NCI-H2107 (cell line): ENCODE measurements at regions not wholly inside any gene's neighbourhood (a gene's known extent, or its start where the extent isn't known, plus 50 kb on each side); places are given as distances from the start of the nearest gene placed in this dataset.

Experiments used
- DNase-seq: peaks from one replicate; lab custom pipeline; 2025; lab: John Stamatoyannopoulos, UW

DNA sequence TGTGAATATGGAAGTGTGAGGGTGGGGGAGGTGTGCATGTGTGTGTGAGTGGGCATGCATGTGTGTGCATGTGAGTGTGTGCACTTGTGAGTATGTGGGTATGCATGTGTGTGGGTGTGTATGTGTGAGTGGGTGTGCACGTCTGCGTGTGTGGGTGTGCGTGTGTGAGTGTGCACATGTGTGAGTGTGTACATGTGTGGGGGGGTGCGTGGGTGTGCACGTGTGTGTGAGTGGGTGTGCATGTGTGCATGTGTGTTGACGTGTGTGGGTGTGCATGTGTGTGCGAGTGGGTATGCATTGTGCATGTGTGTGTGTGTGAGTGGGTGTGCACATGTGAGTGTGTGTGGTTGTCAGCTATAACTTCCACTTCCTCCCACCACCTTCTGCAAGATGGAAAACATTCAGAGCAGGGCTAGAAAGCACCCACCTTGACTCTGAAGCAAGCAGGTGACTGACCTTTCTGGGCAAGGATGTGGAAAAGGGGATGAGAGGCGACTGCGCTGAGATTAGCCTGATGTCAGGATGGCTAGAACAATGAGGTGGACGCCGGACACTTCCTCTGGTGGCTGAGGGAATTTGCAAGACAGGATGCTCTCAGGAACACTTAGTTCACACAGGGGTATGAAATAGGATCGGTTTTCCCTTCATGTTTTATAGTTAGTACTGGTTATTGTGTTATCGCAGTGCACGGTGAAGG, 103.6 kb downstream of the ACKR3 start:
- DNase-seq, result no peak

DNA sequence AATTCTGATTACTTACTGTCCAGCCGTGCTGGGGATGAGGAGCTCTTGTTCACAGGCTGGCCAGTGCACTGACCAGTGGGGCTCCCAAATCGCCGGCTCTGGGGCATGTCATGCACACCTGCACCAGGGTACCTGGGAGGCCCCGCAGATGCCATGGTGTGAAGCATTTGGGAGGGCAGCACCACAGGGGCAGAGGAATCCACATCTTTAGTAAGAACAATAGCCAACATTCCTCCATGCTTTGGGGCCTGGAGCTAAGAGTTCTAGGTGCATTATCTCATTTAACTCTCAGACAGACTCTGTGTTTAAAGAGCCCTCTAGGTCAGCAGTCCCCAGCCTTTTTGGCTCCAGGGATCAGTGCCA, 104.2 kb downstream of the ACKR3 start:
- no peak for DNase-seq

DNA sequence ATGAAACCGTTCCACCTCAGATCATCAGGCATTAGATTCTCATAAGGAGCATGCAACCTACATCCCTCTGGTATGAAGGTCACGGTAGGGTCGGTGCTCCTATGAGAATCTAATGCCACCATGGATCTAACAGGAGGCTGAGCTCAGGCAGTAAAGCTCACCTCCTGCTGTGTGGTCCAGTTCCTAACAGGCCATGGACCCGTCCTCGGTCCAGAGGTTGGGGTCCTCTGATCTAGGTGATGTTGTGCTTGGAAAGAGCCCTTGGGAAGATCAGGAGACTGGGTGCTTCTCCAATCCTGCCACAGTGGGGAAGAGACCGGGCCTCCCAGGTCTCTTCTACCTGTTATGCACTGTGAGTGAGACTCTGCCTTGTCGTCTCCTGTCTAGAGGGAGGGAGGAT, 104.6 kb downstream of the ACKR3 start:
- DNase-seq, result no peak

DNA sequence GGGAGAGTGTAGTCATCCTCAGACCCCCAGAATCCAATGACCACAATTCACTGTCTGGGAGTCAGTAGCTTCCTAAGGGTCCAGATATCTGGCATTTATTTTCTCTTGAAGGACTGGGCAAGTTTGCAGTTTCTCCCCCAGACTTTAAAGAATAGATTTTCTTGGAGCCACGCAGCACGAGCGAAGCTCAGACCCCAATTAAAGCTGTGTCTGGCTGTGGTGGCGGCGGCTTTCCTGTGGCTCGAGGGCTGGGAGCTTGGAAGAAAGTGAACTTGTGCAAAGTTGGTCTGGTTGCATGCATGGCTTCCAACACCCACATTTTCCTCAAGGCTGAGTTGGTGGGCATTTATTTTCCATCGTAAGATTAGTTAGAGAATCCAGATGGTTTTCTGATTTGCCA, 105.0 kb downstream of the ACKR3 start:
- no peak for DNase-seq

DNA sequence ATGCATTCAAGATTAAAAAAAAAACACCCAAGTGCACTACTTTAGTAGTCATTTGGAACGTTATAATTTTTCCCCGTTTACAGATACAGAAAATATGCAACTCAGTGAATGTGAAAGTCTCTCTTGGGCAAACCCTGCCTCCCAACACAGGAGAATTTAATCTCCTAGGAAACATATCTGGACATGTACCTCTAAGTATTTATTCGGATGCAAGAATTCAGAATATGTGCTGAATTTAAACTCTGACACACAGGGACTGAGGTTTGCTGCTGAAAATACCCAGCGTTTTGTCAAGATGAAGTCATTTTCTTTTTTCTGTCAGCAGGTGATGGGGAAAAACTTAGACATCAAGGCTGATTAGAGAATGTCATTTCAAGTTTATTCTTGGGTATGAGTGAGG, 105.4 kb downstream of the ACKR3 start:
- no peak for DNase-seq

DNA sequence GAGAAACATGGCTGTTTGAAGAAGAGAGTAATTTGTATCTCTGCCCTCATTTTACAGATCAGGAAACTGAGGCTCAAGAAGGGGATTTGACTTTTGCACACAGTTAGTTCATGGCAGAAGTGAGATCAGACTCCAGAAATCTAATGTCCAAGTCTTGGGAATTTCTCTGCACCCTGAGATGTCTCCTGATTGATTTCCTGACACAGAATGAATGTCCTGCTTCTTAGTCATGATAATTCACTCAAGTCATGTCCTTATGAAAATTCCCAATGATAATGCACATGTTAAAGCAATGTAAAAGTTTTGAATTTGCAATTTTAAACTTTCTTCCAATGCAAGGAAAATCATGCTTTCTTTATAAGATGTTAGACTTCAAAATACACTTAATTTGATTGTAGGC, 105.9 kb downstream of the ACKR3 start:
- DNase-seq, result no peak

DNA sequence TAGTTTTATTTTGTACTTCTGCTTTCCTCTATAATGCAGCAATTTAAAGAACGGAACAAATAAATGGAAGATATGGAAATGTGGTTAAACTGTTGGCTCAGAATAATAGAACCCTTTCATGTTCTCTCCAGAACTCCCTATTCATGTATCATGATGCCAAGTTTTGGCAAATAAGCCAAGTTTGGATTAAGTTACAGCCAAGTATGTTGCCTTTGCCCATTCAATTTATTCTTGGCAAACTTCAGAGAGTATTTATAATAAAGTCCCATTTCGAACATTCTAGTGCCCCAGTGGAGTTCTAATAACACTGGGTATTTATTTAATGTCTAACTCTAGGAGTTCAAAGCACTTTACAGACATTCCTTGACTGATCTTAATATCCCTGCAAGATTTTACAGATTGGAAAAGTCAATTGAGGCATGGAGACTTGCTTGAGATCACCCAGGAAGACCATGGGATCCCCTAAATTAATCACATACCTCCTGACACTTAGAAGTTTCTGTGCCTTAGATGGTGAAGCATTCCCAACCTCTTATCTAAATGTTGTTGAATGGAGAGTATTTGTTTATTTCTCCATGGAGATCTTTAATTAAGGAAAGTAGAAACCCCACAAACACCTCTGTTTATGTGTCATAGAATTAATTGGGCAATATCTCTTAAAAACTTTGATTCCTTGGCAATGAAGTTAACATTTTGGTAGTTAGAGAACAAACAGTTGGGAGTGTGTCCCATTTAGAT, 106.7 kb downstream of the ACKR3 start:
- DNase-seq, result no peak

DNA sequence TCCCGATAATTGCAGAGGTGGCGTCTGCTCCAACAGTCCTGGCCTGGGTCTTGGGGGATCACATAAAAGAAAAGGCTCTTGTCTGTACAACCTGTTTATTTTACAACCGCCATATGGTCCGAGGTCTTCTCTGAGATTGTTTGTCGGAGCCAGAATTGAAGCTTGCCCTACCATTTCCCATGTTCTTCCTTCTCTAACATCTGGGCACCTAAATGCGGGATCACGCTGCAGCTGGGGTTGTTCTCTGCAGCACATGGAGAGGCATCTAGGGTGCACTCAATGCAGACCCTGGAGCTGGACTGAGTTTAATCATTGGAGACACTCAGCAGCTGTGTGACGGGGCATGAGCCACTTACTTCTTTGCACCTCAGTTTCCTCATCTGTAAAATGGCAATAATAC, 107.7 kb downstream of the ACKR3 start:
- DNase-seq, result no peak

DNA sequence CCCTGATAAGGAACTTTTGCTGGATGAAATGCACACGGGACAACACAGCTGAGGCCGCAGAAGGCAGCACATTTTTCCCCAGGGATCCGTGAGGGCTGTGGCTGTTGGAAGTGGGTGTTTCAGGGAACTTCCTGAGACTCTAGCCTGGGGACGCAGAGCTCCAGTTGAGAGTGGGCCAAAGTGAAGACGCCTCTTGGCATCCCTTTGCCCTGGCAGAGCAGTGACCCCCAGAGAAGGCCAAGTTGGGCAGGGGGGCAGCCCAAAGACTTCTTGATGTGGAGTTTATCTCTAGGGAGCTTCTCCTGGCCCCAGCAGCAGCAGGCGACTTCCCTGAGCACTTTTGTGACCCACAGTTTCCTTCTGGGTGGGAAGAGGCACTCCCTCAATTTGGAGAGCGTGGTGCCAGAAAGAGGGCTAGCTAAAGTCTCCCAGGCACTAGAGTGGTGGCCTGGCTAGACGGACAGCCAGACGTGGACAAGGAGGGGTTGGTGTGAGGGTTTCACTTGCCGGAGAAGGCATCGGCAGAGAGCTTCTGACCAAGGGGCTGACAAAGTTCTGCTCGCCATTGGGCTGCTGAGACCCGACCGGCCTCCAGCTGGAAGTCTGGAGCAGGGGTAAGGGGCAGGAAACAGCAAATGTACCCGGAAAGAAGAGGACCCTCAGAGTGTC, 108.8 kb downstream of the ACKR3 start:
- DNase-seq, result no peak

DNA sequence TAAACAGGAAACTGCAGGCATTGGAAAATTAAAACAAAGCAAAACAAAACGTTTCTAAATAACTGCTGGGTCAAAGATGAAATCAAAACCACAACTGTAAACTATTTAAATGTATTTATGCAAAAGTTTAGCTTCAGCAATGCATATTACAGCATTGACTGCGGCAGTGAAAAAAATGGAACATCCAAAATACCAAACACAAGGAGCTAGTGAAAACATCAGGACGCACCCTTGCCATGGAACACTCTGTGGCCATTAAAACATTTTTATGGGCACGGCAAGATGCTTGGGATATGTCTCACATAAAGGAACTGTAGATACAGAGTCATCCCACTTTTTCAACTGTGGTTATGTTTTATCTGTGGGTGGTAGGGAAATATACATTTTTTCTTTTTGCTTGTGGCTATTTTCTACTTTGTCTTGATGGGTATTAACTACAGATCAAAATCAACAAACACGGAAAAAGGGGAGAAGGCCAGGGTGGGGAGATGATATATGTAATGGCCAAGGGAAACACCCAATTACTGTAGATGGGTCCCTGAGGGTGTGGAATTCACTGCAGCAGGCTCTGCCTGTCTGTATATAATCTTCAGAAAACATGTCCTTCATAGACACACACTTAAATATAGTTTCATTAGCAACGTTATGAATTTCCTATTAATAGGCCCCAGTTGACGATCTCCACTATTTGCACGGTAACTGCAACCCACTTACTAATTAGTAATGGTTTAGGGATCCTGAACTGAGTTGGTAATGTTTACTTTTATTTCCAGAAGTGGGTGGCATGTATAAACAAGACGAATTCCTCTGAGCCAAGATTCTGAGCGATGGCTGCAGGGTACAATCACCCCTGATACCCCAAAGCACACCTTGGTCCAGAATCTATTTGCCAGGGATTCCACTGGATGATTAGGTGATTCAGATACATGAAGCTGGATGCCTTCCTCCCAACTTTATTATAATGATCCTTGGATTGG, 110.5 kb downstream of the ACKR3 start:
- DNase-seq, result no peak

DNA sequence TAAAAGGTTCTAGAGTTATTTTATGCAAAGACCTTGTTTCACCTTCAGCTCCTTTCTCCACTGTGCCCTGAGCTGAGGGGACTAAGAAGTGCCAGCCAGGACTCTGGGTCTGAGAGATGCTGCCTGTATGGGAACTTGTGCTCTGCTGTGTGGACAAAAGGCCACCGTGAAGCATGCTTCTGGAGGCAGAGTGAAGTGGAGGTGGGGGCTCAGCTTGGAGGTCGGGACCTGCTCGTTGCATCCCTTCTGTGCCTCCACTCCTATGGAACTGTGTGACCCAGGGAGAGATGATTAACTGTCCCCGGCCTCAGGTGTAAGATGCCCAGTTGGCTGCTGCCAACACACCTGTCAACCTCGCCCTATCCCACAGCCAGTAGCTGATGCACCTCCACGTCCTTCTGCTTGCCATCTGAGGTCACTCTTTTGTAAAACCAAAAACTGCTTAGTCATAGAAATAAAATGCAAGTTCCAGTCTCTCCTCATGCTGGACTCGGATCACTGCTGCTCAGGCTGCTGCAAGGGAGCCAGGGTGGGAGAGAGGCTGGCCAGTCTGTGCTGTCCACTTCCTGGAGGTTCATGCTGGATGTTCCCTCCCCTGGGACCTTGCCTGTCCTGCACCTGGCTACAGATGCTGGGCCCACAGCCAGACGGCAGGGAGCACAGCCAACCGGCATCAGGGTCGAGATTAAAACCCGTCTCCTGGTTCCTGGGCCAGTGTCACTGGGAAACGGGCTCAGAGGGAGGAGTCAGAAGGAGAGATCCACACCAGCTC, 113.2 kb downstream of the ACKR3 start:
- DNase-seq, result no peak

DNA sequence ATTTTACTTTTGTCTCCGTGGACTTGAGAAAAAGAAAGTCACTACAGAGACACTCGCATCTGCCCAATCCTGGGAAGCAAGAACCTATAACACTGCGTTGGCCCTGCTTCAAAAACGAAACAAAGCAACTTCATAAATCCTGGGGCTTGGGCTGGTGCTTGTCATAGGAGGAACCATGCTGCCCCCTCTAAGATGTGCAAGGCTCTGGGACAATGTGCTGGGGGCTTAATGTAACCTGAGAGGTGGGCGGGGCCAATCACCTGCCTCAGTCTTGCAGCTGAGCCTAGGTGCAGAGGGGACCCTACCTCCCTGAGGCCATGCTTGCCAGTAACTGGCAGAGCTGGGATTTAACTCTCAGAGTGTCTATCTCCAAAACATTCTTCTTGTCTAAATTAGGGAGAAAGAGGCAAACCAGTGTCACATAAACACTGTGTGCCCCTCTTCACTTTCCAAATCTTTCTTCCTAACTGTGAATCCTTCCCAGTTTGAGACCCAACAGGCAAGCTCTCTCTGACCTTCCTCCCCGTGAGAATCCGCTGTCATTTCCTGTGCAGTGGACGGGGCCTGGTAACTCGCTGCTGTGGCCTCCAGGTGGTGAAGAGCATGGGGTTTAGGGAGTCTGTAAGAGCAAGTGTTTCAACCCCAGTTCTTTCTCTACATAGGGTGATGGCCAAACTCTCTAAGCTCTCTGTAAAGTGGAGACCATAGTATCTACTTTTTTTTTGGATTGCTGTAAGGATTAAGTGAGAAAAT, 115.1 kb downstream of the ACKR3 start:
- DNase-seq, result no peak

DNA sequence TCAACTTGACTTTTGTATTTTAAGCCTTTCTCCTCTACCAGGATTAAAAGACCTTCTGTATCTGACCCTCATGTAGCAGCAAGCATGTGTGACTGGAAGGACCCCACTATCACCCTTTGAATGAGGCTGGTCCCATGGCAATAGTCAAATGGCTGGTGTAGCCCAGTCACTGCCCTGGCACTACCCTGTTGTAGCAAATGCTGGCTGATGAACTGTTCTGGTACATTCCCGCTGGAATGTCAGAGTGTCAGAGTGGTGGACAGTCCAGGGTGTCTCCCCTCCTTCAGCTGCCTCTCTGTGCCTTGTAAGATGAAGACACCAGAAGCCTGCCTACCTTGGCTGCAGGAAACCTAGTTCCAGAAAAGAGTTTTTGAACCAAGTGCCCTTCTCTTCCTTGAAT, 115.7 kb downstream of the ACKR3 start:
- DNase-seq, result no peak

DNA sequence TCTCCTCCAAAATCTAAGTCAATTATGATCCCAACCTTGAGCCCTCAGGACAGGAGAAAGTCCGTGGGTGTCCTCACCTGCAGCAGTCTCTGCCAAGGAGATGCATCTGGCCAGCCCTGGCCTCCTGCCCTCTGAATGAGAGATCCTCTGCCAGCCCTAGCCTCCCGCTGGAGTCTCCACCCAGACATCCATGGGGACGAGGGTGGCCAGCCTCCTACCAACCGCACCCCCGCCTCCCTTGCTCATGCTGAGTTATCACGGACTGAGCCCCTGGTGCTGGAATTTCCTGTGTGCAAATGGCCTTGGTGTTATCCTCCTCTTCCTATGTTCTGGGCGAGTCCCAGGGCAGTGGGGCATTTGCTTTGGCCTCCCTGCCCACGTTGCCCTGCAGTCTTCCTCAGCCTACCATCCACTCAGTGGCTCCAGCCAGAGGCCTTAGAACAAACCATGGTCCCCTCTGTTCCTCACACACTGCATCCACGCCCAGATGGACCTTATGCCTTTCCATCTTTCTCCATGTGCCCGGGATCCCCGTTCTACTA, 116.4 kb downstream of the ACKR3 start:
- no peak for DNase-seq

DNA sequence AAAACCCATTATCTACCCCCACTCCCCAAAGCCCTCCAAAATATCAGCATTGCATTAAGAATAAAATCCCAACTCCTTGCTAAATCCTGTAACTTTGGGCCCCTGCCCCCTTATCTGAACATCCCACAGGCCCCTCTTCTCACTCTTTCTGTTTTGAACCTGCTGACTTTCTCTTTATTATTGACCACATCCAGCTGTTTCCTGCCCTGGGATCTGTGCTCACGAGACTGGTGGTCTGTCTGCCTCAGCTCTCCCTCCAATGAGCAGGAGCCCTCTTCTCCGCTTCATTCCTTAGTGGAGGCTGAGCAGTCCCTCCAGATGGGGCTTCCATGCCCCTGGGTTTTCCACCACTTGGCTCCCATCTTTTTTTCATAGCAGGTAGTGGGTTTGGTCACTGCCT, 116.9 kb downstream of the ACKR3 start:
- no peak for DNase-seq

DNA sequence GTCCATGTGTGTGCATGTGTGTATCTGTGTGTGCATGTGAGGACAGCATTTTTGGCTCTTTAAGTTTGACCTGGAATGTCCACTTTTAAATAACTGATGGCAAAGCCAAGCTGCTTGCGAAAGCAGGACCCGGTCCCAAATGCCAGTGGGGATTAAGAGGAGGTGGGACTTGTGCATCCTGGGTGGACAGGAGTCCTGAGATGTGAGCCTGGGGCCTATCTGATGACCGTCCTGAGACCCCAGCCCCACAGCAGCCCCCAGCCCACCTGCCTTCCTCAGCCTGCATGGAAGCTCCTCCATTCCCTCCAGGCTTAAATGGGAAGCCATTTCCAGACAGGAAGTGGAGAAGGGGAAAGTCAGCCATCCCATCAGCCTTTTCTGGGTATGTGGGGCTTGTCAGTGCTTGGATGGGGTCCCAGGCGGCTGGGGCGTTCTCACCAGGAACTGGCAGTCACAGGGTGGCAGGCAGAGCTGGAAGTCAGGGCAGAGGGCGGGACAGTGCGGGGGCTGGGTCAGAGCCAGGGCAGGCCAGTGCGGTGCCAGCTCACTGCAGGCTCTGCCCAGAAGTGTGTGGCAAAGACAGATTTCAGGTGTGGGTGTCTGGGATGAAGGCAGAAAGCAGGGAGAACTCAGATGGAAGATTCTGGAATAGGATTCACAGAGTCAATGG, 117.8 kb downstream of the ACKR3 start:
- DNase-seq, result no peak

DNA sequence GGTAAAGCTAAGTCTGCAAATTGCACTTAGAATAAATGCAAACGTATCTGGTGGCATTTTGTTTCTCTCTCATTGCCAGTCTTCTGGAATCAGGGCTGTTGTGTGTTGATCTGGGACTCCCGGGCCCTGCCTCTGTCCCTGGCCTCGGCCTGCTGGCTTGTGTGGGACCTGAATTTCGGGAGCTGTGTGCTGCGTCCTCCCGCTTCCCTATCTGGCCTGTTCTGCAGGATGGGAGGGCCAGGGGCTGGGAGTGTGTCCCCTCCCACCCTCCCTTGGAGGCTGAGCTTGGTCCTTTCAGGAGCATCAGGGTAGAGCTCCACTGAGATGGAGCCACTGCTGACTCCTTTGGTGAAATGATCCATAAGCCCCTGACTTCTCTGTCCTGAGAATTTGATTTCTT, 118.5 kb downstream of the ACKR3 start:
- DNase-seq, result no peak

DNA sequence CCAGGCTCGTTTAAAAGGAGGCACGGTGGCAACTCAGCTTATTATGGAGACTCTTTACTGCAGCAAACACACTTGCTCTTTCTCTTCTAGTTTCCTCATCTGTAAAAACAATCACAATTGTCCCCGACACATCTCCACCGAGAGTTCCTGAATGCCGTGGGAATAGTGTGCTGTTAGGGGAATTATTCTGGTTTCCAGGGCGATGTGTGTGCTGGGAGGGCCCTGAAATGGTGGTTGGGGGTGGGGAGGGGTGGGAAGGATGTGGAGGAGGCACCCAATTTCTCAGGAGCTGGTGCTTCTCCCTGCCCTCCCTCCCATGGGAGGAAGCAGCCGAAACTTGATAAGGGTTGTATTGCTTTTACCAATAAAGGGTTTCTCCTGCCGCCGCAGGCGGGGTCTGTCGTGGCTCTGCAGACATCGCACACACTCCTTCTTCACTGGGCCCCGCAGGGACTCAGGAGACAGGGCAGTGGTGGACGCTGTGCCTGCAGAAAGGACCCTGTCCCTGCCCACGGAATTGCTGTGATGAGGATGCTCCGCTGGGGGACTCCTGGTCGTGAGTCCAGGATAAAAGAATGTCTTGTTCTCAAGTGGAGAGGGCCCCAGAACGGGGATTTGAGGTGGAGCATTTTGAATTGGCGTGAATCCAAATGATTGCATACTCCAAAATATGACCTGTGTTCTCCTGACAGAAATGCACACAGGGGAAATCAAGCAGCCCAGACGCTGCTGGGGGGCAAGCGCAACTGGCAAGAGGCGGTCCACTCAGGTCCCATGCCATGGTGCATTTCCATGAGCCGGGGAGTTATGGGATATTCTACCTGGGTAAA, 119.2 kb downstream of the ACKR3 start:
- no peak for DNase-seq

DNA sequence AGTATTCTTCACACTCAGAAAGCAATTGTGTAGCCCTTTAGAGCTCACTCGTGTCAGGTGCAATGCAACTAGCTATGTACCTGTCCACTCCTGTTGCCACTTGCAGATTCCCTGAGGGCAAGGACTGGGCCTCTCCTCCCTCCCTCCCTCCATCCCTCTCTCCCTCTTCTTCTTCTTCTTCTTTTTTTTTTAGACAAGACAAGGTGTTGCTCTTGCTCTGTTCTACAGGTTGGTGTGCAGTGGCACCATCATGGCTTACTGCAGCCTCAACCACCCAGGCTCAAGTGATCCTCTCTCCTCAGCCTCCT, 119.7 kb downstream of the ACKR3 start:
- DNase-seq, result no peak
